ENCODE measurements at regions not wholly inside any gene's neighbourhood (a gene's known extent, or its start where the extent isn't known, plus 50 kb on each side); places are given as distances from the start of the nearest gene placed in this dataset.
"Not testable (repeated sequence)": the region's sequence is repeated elsewhere in the genome, so short reads cannot be mapped to it uniquely, and the experiment has no call there.

DNA sequence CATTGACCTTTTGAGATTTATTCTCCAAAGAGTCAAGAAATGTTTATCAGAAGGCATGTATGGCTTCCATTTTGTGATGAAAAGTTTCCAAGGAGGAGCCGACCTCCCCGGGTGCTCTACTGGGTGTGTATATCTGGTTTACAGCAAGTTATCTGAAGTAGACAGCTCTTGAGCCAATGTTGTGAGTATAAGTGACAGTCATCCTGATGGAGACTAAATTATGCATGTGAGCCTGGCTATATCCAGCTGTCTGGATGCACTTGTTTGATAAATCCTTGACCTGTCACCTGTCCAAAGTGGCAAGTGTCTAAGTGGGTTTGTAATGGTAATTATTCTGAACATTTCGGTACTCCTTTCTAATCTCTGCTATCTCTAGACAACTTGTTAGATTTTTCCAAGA, 142.2 kb downstream of the NR2F2 start:
- DNase-seq: no peak

DNA sequence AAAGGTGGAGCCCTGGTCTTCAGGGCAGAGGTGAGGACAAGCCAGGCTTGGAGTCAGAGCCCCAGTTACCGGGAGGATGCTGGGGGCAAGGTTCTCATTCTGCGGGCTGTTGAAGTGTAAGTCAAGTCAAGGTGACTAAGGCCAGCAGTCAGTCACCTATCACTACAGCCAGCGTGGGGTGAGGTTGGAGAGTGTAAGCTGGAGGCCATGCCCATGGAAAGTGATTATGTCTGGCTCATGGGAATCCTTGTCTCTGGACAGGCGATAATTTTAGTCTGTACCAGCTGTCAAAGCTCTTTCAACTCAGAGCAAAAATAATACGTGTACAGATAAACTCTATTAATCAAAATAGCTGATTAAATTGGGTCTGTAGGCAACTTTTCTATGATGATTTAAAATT, 143.1 kb downstream of the NR2F2 start:
- no peak for DNase-seq

DNA sequence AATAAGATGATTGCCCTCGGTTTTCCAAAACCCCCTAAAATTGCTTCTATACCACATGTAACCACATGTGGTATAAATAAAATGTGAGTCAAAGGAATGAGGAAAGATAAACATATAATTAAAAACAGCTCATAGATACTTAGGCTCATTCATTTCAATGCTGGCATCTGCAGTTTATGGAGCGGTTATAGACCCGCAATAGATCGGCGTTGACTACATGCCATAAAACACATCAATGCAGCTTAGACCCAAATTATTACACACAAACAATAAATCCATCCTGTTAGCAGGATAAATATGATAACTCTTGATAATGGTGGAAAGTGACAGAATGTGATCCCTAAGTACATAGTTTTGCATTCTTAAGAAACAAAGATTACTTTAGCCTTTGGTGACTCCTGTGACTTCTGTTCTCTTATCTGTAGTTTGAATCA, 143.7 kb downstream of the NR2F2 start:
- no peak for DNase-seq

DNA sequence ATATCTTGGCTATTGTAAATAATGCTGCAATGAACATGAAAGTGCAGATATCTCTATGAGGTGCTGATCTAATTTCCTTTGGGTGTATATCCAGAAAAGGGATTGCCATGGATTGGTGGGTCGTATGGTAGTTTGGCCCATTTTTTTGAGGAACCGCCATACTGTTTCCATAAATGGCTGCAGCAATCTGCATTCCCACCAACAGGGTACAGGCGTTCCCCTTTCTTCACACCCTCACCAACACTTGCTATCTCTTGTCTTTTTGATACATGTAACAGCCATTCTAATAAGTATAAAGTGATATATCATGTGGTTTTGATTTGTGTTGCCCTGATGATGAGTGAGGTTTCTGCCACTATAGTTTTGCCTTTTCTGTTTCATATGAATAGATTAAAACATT, 146.7 kb downstream of the NR2F2 start:
- DNase-seq: no peak

DNA sequence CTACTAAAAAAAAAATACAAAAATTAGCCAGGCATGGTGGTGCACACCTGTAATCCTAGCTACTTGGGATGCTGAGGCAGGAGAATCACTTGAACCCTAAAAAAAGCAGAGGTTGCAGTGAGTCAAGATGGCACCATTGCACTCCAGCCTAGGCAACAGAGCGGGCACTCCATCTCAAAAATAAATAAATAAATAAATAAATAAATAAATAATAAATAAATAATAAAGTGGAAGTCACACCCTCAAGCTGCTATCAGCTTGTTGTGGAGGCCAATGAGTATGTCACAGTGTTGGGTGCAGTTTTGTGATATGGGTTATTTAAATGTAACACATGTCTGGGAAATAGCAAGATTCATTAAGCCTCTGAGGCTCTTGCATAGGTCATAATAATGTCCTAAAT, 153.9 kb downstream of the NR2F2 start:
- DNase-seq: not testable (repeated sequence)

DNA sequence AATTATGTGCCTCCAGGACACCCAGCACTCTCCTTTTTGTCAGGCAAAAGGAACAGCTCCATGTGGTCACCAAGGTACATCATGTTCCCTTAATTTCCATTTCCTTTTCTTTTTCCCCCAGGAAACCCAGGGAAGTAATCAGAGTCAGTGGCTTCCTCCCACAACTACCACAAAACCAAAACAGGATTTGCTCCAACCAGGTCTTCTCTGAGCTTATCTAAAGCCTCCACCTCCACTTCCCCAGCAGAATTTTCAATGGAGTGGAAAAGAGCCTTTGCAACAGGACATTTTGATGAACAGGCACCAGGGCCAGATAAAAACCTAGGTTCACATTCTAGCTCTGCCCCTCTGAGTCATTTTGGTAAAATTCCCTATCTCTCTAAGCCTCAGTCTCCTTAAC, 154.3 kb downstream of the NR2F2 start:
- DNase-seq: no peak

DNA sequence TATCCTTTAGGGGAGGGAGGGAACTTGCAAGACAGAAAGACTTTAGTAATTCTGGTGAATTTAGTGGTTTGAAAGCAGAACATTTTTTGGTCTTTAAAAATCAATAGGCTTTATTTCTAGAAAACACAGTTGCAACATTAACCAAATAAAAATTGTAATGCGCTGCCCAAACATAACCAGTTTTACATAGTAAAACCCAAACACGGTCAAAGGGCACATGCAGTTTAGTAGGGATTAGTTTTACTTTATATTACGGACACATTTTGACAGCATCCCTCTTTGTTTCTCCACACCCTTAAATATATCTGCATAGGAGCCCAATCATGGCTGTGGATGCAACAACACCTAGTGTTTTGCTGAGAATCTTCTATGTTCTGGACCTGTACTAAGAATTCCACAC, 156.7 kb downstream of the NR2F2 start:
- DNase-seq: no peak

DNA sequence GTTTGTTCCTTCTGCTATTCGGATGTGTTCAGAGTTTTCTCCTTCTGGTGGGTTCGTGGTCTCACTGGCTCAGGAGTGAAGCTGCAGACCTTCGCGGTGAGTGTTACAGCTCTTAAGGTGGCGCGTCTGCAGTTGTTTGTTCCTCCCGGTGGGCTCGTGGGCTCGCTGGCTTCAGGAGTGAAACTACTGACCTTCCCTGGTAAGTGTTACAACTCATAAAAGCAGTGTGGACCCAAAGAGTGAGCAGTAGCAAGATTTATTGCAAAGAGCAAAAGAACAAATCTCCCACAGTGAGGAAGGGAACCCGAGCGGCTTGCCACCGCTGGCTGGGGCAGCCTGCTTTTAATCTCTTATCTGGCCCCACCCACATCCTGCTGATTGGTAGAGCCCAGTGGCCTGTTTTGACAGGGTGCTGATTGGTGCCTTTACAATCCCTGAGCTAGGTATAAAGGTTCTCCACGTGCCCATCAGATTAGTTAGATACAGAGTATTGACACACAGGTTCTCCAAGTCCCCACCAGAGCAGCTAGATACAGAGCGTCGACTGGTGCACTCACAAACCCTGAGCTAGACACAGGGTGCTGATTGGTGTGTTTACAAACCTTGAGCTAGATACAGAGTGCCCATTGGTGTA, 160.7 kb downstream of the NR2F2 start:
- DNase-seq: not testable (repeated sequence)

DNA sequence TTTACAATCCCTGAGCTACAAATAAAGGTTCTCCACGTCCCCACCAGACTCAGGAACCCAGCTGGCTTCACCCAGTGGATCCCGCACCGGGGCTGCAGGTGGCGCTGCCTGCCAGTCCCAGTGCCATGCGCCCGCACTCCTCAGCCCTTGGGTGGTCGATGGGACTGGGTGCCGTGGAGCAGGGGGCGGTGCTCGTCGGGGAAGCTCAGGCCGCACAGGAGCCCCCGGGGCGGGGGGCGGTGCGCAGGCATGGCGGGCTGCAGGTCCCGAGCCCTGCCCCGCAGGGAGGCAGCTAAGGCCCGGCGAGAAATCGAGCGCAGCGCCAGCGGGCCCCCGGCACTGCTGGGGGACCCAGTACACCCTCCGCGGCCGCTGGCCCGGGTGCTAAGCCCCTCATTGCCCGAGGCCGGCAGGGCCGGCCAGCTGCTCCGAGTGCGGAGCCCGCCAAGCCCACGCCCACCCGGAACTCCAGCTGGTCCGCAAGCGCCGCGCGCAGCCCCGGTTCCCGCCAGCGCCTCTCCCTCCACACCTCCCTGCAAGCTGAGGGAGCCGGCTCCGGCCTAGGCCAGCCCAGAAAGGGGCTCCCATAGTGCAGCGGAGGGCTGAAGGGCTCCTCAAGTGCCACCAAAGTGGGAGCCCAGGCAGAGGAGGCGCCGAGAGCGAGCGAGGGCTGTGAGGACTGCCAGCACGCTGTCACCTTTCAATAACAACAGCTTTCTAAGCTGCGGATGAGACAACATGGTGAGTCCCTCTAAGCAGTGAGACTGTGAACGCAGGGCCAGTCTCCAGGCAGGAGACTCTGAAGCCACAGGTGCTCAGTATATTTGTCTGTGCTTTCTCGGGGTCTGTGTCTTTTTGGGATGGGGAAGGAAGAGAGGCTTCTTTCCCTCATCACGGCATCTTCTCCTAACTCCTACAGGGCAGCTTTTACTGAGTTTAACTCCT, 161.5 kb downstream of the NR2F2 start:
- DNase-seq: not testable (repeated sequence)

DNA sequence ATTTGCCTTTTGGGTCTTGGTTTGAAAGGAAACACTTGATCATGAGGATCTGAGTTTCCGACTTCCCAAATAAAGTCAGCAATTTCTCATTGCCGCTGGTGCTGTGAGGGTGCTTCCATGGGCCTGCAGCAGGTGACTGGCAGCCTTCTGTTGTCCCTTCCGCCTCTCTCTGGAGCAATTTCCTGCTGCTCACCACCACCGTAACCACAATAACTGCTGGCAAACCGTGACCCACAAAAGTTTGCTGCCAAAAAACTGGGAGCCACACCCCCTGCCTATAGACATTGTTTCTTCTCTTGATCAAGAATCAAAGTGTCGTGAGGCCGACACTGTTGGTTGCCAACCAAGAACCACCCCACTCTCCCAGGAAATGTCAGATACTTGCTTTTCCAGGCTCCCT, 164.0 kb downstream of the NR2F2 start:
- DNase-seq: no peak

DNA sequence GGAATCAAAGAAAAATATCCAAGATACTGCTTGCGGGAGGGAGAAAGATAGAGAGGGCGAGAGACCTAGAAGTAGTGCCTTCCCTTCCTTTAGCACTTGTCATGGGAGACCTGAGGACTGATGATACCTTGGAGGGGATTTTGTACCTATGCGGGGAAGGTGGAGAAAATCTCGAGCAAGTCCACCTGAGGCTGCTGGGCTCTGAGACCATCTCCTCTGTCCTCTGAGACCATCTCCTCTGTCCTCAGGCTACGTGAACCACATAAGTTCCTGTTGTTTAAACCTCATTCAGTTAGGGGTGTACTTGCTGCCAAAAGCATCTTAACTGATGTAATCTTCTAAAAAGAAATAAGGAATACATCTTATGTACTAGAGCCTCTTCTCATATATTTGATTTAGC, 164.9 kb downstream of the NR2F2 start:
- DNase-seq: no peak

DNA sequence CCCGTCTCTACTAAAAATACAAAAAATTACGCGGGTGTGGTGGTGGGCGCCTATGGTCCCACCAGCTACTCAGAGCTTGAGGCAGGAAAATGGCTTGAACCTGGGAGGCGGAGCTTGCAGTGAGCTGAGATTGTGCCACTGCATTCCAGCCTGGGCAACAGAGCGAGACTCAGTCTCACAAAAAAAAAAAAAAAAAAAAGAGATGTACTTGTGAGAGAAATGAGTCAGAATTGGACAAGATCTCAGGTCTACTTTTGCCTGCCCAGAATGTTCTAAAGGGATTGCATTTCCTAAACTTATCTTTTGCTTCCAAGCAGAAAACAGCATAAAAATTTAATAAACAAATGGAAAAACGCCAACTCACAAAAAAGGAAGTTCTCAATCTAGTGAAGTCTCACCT, 167.5 kb downstream of the NR2F2 start:
- DNase-seq: no peak

DNA sequence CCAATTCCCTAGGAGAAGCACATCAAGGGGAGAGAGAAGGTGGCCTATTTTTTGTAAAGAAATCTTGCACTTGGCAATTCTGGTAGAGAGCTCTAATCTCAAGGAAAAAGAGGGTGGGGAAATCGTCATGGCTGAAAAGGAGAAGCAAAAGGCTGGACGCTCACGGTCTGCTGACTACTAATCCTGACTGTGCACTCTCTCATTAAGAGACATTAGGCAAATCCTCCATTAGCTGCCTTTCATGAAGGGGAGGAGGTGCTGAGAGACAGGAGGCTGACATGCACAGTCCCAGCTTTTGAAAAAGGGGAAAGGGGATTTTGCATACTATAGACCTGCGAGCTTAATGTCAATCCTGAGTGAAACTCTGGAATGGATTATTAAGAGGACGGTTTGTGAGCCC, 170.0 kb downstream of the NR2F2 start:
- no peak for DNase-seq

DNA sequence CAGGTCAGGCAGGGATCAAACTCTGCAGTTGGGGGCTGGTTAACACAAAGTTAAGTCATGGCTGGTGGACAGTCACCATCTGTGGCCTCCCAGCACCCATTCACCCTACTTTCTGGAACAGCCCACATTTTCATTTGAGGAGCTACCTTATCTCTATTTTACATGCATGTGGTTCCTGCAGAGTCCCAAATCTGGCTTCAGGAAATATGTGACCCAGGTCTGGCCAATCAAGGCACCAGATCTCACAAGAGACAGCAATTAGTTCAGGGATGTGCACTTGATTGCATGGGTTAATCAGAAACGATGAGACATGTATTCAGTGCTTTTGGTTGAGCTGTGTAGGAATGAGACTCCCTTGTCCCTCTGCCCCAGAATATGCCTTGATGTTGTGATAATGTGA, 170.9 kb downstream of the NR2F2 start:
- no peak for DNase-seq

DNA sequence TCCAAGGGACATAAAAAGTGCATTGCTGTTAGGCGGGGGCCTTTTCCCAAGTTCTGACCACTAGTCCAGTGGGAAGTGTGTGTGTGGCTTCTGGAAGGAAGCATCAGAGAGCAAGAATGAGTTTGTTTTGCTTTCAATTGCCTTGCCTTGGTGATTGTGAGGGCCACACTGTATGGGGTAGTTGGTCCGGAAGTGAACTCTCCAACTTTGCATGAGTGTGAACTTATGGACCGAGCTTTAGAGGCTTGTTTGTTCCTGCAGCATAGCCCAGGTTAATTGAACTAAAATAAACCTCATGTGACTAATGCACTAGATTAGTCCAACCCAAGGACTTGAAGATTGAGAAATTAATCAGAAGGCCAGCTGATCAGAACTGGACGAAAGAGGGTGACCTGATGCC, 171.7 kb downstream of the NR2F2 start:
- no peak for DNase-seq

DNA sequence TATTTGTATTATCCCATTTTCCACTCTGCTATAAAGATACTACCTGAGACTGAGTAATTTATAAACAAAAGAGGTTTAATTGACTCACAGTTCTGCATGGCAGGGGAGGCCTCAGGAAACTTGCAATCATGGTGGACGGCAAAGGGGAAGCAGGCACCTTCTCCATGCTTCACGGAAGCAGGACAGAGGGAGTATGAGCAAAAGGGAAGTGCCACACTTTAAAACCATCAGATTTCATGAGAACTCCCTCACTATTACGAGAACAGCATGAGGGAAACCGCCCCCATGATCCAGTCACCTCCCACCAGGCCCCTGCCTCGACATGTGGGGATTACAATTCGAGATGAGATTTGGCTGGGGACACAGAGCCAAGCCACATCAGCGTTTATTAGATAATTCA, 172.8 kb downstream of the NR2F2 start:
- no peak for DNase-seq

DNA sequence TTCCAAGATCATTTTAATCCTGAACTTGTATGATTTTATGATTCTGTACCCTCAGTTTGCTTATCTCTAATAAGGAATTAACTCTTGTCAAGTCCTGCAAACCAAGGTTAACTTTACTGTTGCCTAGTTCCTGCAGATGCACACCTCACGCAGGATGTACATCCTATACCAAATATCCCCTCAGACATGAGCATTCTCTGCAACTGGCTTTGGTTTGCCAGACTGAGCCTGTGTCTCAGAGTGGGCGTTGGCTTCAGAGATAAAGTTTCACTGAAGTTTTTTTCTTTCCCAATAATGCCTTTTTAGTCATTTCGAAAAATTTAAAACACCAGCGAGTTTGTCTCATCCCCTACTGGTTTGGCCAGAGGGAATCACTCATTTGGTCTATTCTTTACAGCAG, 173.9 kb downstream of the NR2F2 start:
- no peak for DNase-seq

DNA sequence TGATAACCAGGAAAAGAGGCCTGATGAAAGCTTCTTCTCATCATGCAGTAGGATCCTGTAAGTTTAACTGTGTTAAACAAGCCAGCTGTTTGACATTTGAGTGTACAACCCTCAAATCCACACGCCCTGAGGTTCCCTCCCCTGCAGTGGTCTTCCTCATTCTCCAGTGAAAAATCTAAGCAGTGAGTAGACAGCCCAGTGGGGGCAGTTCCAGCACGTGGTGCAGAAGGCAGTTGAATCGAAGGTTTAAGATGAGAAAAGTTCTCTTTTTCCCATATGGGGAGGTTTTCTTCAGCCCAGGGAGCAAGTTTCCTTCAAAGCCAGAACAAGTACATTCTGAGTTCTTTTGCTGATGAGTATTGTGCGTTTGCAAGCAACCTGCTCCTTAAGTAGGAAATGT, 174.5 kb downstream of the NR2F2 start:
- no peak for DNase-seq

DNA sequence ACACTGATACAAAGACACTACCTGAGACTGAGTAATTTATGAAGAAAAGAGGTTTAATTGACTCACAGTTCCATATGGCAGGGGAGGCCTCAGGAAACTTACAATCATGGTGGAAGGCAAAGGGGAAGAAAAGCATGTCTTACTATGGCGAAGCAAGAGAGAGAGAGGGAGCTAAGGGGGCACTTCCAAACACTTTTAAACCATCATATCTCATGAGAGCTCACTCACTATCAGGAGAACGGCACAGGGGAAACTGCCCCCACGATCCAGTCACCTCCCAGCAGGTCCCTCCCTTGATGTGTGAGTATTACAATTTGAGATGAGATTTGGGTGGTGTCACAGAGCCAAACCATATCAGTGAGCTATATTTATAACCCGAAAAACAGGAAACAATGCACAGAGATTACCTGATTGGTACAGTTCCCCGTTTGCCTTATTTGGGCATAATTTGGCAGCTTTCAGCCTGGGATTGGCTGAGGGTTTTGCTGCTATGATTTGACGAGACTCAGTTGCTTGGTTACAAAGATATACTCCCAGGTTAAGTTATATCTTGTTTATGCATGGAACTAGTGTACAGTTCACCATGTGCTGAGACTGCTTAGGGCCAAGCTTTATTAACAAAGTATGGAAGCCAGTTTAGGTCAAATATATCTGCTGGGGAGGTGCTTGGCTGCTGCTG, 184.2 kb downstream of the NR2F2 start:
- DNase-seq: no peak

DNA sequence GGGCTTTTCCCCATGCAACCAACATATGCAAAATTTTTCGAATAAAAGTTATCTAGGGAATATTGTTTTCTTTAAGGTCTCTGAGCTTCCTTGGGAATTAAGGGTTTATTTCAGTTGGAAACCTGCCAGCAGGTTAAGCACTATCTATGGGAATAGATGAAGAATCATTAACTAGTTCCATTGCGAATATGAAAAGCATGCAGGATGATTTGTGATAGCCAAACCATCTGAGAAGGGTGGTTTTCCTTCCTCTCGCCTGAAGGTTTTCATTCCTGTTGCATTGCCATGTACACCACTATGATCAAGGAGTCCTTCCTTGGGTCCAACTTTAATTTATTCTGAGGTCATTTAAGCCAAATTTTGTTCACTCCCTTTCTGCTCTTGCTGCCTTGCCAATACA, 184.9 kb downstream of the NR2F2 start:
- DNase-seq: no peak

DNA sequence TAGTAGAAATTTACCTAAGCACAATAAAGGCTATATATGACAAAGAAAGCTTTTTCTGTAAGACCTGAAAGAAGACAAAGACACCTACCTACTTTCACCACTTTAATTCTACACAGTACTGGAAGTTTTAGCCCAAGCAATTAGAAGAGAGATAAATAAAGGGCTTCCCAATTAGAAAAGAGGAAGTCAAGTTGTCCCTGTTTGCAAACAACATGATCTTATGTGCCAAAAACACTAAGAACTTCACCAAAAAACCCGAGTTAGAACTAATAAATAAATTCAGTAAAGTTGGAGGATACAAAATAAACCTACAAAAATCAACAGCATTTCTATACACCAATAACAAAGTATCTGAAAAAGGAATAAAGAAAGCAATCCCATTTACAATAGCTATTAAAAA, 190.9 kb downstream of the NR2F2 start:
- no peak for DNase-seq

DNA sequence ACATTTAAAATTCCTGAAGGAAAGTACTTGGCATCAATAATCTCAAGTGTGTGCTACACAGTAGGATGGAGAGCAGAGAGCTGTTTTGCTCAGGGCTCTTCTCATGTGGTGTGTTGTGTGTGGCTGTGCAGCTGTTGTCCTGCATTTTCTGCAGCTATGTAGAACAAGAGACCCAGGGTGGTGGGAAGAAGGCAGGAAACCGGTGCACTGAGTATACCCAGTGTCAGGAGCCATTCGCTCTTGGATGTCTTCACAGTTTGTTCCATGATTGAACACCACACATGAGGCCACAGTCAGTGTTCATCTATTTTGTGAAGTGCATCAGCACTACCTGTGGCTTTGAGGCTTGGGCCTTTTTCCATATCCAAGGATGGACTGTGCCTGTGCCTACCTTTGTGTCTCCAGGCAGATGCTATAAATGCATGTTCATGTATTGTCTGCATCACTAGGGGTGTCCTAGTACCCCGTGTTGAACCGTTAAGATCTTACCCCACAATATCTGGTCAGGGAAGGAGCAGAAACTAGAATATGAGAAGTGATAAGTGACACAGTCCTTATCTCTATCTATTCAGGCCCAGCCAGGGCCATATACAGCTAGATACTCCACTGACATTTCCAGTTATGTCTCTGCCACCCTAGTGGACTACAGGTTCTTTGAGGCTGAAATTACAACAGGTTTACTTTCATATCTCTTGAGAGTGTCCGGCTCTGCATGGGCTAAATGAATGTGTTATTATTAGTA, 194.3 kb downstream of the NR2F2 start:
- no peak for DNase-seq

DNA sequence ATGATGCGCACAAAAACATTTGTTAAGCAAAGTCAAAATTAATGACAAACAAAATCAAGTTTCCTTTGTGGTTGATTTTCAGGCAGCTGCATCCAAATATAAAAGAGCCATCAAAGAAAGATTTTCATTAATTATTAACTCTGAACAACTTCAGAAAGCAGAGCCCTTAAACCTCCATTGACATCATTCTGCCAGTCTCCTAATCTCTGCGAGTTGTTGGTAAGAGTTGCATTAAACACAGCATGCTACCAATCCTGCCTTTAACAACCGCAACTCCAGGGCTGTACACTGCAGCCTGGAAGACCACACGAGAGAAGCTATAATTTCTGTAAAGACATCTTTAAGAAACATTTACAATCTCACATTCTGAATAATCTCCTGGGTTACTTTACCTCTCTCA, 204.6 kb downstream of the NR2F2 start:
- no peak for DNase-seq

Data from activated CD4-positive, alpha-beta T cell treated with anti-CD3 and anti-CD28 coated beads for 4 hours (primary cell).